ENCODE measurements at regions not wholly inside any gene's neighbourhood (a gene's known extent, or its start where the extent isn't known, plus 50 kb on each side); places are given as distances from the start of the nearest gene placed in this dataset.

- TF ChIP-seq CTCF (IDR thresholded peaks at IDR 0.05; ENCODE audit: low read length) (no peak), EZH2 (optimal IDR thresholded peaks at IDR 0.05; ENCODE audit: low read depth, low read length) (no peak)
Observed at GRCh38 chr4:13911256-13911655, 283.7 kb upstream of the BOD1L1 start.

Data from MM.1S (cell line).